IMR-90 (cell line): ENCODE measurements at regions not wholly inside any gene's neighbourhood (a gene's known extent, or its start where the extent isn't known, plus 50 kb on each side); places are given as distances from the start of the nearest gene placed in this dataset.

Experiments
- ATAC-seq: fragments of 200-7000 bp; cut with Tn5 transposase; 2 replicates; pipeline ENCODE4 v1.9.1; 2020; ENCODE audit warnings: low read depth, mild to moderate bottlenecking, moderate library complexity
- BruUV-seq: library from RNA; stranded (reverse); fragments of 400-500 nt; replicated peaks from 2 replicates; lab custom pipeline; 2021; lab: Mats Ljungman, UMichigan
- CTCF ChIA-PET: fragments of 300-600 bp; formaldehyde crosslinking; extraction: SDS; loops from one replicate; lab custom pipeline; 2021; ENCODE audit warnings: antibody characterized with exemption; lab: Yijun Ruan, JAX
- POLR2A ChIA-PET: fragments of 300-600 bp; sonication (Branson Sonifier 250); formaldehyde crosslinking; loops from one replicate; lab custom pipeline; 2022; ENCODE audit warnings: antibody characterized with exemption; ENCODE audit not compliant: unreplicated experiment; lab: Charles Lee
- DNase-seq: peaks from one replicate; pipeline ENCODE4 v3.0.0; 2013
- H2AFZ ChIP-seq: replicated peaks from 2 replicates; pipeline ENCODE3; 2013; ENCODE audit warnings: low read length, mild to moderate bottlenecking; ENCODE audit not compliant: poor library complexity
- H2AK5ac ChIP-seq: 2 replicates; pipeline ENCODE4 v1.6.1; 2013; ENCODE audit warnings: low read depth, low read length, inconsistent platforms
- H2AK9ac ChIP-seq: replicated peaks from 2 replicates; pipeline ENCODE3; 2013; ENCODE audit warnings: mild to moderate bottlenecking, low read depth, low read length, moderate library complexity; ENCODE audit not compliant: poor library complexity
- H2BK120ac ChIP-seq: 2 replicates; pipeline ENCODE4 v1.6.1; 2013; ENCODE audit warnings: low read depth, low read length, inconsistent platforms
- H2BK15ac ChIP-seq: 3 replicates; pipeline ENCODE4 v1.6.1; 2013; ENCODE audit warnings: low read depth, low read length, inconsistent platforms
- H2BK20ac ChIP-seq: 2 replicates; pipeline ENCODE4 v1.6.1; 2013; ENCODE audit warnings: low read depth, mild to moderate bottlenecking, inconsistent platforms, low read length, moderate library complexity
- H2BK5ac ChIP-seq: 2 replicates; pipeline ENCODE4 v1.6.1; 2013; ENCODE audit warnings: mild to moderate bottlenecking, low read depth, low read length, inconsistent platforms; ENCODE audit not compliant: poor library complexity, severe bottlenecking
- H3K14ac ChIP-seq: replicated peaks from 2 replicates; pipeline ENCODE4 v1.6.1; 2013; ENCODE audit warnings: low read depth, low read length, inconsistent platforms
- H3K18ac ChIP-seq: 2 replicates; pipeline ENCODE4 v1.6.1; 2013; ENCODE audit warnings: low read depth, low read length, control low read depth
- H3K23ac ChIP-seq: 2 replicates; pipeline ENCODE4 v1.6.1; 2013; ENCODE audit warnings: low read depth, low read length, inconsistent platforms
- H3K27ac ChIP-seq: 2 replicates; pipeline ENCODE4 v1.5.1; 2013; ENCODE audit warnings: mild to moderate bottlenecking, control low read depth, low read length; ENCODE audit not compliant: insufficient read depth
- H3K27me3 ChIP-seq: 2 replicates; pipeline ENCODE4 v1.6.1; 2013; ENCODE audit warnings: low read length; ENCODE audit not compliant: control insufficient read depth, insufficient read depth
- H3K36me3 ChIP-seq: 2 replicates; pipeline ENCODE4 v1.6.1; 2013; ENCODE audit warnings: low read length, mixed read lengths; ENCODE audit not compliant: control insufficient read depth, insufficient read depth
- H3K4ac ChIP-seq: 2 replicates; pipeline ENCODE4 v1.6.1; 2013; ENCODE audit warnings: low read depth, low read length, inconsistent platforms
- H3K4me1 ChIP-seq: 2 replicates; pipeline ENCODE4 v1.6.1; 2013; ENCODE audit warnings: low read length, mixed read lengths; ENCODE audit not compliant: control insufficient read depth, insufficient read depth
- H3K4me2 ChIP-seq: 2 replicates; pipeline ENCODE4 v1.6.1; 2013; ENCODE audit warnings: low read depth, mild to moderate bottlenecking, control low read depth, low read length, moderate library complexity
- H3K4me3 ChIP-seq: 2 replicates; pipeline ENCODE4 v1.5.1; 2013; ENCODE audit warnings: low read depth, mild to moderate bottlenecking, control low read depth, low read length, moderate library complexity; ENCODE audit not compliant: insufficient read depth
- H3K56ac ChIP-seq: 2 replicates; pipeline ENCODE4 v1.6.1; 2013; ENCODE audit warnings: low read length, inconsistent platforms; ENCODE audit not compliant: insufficient read depth; ENCODE audit errors: extremely low read depth
- H3K79me1 ChIP-seq, 2 experiments: 2 replicates each; pipeline ENCODE4 v1.6.1; 2013; ENCODE audit warnings: low read length in 2 of 2, inconsistent platforms in 1 of 2, low read depth in 1 of 2
- H3K9ac ChIP-seq: 2 replicates; pipeline ENCODE4 v1.6.1; 2013; ENCODE audit warnings: low read depth, low read length, control low read depth
- H3K9me1 ChIP-seq: 2 replicates; pipeline ENCODE4 v1.6.1; 2013; ENCODE audit warnings: low read length, inconsistent platforms; ENCODE audit not compliant: insufficient read depth
- H3K9me3 ChIP-seq: 2 replicates; pipeline ENCODE4 v1.6.1; 2013; ENCODE audit warnings: low read length; ENCODE audit not compliant: control insufficient read depth, insufficient read depth
- H4K20me1 ChIP-seq: 2 replicates; pipeline ENCODE4 v1.6.1; 2013; ENCODE audit warnings: low read length, inconsistent platforms; ENCODE audit not compliant: insufficient read depth
- H4K5ac ChIP-seq: 2 replicates; pipeline ENCODE4 v1.6.1; 2013; ENCODE audit warnings: mild to moderate bottlenecking, low read depth, low read length, control low read depth
- H4K8ac ChIP-seq, 2 experiments: 2 replicates each; pipeline ENCODE4 v1.6.1; 2013; ENCODE audit warnings: low read depth in 2 of 2, low read length in 2 of 2, control low read depth in 1 of 2, inconsistent platforms in 1 of 2
- H4K91ac ChIP-seq: 2 replicates; pipeline ENCODE4 v1.6.1; 2013; ENCODE audit warnings: low read depth, low read length, inconsistent platforms; ENCODE audit not compliant: insufficient read depth
- BHLHE40 ChIP-seq: fragments of 150-350 bp; IDR thresholded peaks from 2 replicates; pipeline ENCODE4 v1.6.1; 2016; ENCODE audit warnings: mild to moderate bottlenecking, low read depth, low read length
- CEBPB ChIP-seq: IDR thresholded peaks from 2 replicates; pipeline ENCODE4 v1.6.1; 2012; ENCODE audit warnings: low read depth, low read length, improper control_type of control experiment
- CHD1 ChIP-seq: IDR thresholded peaks from 2 replicates; pipeline ENCODE4 v1.6.1; 2012; ENCODE audit warnings: low read depth, low read length, improper control_type of control experiment
- FOS ChIP-seq: fragments of 150-350 bp; IDR thresholded peaks from 2 replicates; pipeline ENCODE4 v1.6.1; 2016; ENCODE audit warnings: low read depth, low read length
- MAFK ChIP-seq: IDR thresholded peaks from 2 replicates; pipeline ENCODE4 v1.6.1; 2012; ENCODE audit warnings: low read depth, low read length, improper control_type of control experiment
- MAZ ChIP-seq: IDR thresholded peaks from 2 replicates; pipeline ENCODE4 v1.6.1; 2012; ENCODE audit warnings: low read depth, mild to moderate bottlenecking, low read length, improper control_type of control experiment, moderate library complexity, borderline replicate concordance
- MXI1 ChIP-seq: IDR thresholded peaks from 2 replicates; pipeline ENCODE4 v1.6.1; 2012; ENCODE audit warnings: low read depth, mild to moderate bottlenecking, low read length, moderate library complexity, borderline replicate concordance
- RAD21 ChIP-seq: IDR thresholded peaks from 2 replicates; pipeline ENCODE4 v1.6.1; 2012; ENCODE audit warnings: low read length, improper control_type of control experiment
- USF2 ChIP-seq: fragments of 150-350 bp; IDR thresholded peaks from 2 replicates; pipeline ENCODE4 v1.6.1; 2017; ENCODE audit warnings: mild to moderate bottlenecking, antibody characterized with exemption, low read length, low read depth
- WGBS, 2 experiments: methylation state at CpG; one replicate each; pipeline versions ENCODE4 v1.1.5 to v1.1.7; 2013; ENCODE audit warnings: missing lambda C conversion rate in 2 of 2; ENCODE audit not compliant: insufficient read length in 1 of 2; ENCODE audit errors: extremely low coverage in 2 of 2; 5-methylcytosine and 5-hydroxymethylcytosine counted together
- dilution Hi-C: fragments of 300-500 bp; cut with HindIII; formaldehyde crosslinking; loops from one replicate; pipeline ENCODE4 v1.14.3; 2018; ENCODE audit warnings: low sequenced_read_pairs; ENCODE audit not compliant: unreplicated experiment
- in situ Hi-C: fragments of 300-500 bp; cut with MboI; formaldehyde crosslinking; loops from 3 replicates; pipeline ENCODE4 v1.14.3; 2019; ENCODE audit warnings: low sequenced_read_pairs, inconsistent platforms, mixed read lengths
- intact Hi-C: fragments of 100-400 bp; cut with micrococcal nuclease; formaldehyde crosslinking; loops from 2 replicates; pipeline ENCODE4 v1.10.0; 2022

GRCh38 chr3:70770650-70771049 is 458.2 kb upstream of the MDFIC2 start:
- POLR2A ChIA-PET = no interaction called here

More at GRCh38 chr3:70770650-70771049, 458.2 kb upstream of the MDFIC2 start:
- Histone ChIP-seq H3K27ac (no peak overlapping the region), H3K4me3 (no peak overlapping the region), H3K9ac (no peak overlapping the region), H3K23ac (no peak overlapping the region), H3K27me3 (no peaks in the 10 kb centered on the region), H3K79me1 (no peaks in the 10 kb centered on the region), H3K14ac (no peak overlapping the region), H3K18ac (peak overlapping the region; percentile 78; the same call in 1 of the 2 replicates), H3K56ac (no peak overlapping the region), H2AK5ac (no peak overlapping the region), H3K4me1 (peaks cover 2% of the 10 kb centered on the region; the same call in 1 of the 2 replicates), H4K5ac (peak overlapping the region; percentile 31; the same call in 1 of the 2 replicates), H3K9me1 (no peaks in the 10 kb centered on the region), H2BK120ac (no peak overlapping the region), H2BK20ac (no peak overlapping the region), H3K4ac (no peak overlapping the region), H4K8ac (no peak overlapping the region), H2BK5ac (no peak overlapping the region), H4K91ac (no peak overlapping the region), H3K9me3 (no peaks in the 10 kb centered on the region), H4K20me1 (no peaks in the 10 kb centered on the region), H2AFZ (no peak overlapping the region), H2AK9ac (no peak overlapping the region), H3K4me2 (no peak overlapping the region), H2BK15ac (no peak overlapping the region), H3K36me3 (no peaks in the 10 kb centered on the region)
- ATAC-seq (no peak), DNase-seq (no peak)
- CTCF ChIA-PET = no interaction called here
- in situ Hi-C loops = no loop called here
- dilution Hi-C loops = no loop called here
- no CpG with 5 or more reads among the region's 1 CpG for WGBS, 2 experiments
- intact Hi-C loops = no loop called here
- BruUV-seq = no TSS peak
- TF ChIP-seq CEBPB (no peak), BHLHE40 (no peak), FOS (no peak), MXI1 (no peak), USF2 (no peak), CHD1 (no peak), RAD21 (no peak), MAFK (no peak), MAZ (no peak)
